HepG2 (cell line): ENCODE measurements at regions not wholly inside any gene's neighbourhood (a gene's known extent, or its start where the extent isn't known, plus 50 kb on each side); places are given as distances from the start of the nearest gene placed in this dataset.

Experiments used
- CHD2 ChIP-seq: IDR thresholded peaks from 2 replicates; pipeline ENCODE4 v1.6.1; 2011; ENCODE audit warnings: low read depth, low read length, improper control_type of control experiment
- SIN3A ChIP-seq: IDR thresholded peaks from 2 replicates; pipeline ENCODE4 v1.6.1; 2011; ENCODE audit warnings: low read depth, mild to moderate bottlenecking, control low read depth, low read length, borderline replicate concordance
- ZKSCAN8 ChIP-seq: IDR thresholded peaks from 2 replicates; pipeline ENCODE4 v1.6.1; 2016; ENCODE audit warnings: borderline replicate concordance, missing genetic modification reagents, missing compliant biosample characterization
- ZNF335 ChIP-seq: sonication (generic); formaldehyde crosslinking; IDR thresholded peaks from 2 replicates; pipeline ENCODE4 v1.4.0; 2020; ENCODE audit warnings: missing genetic modification reagents
- TF ChIP-seq, protein P1 (sequence below): sonication (generic); formaldehyde crosslinking; IDR thresholded peaks from 2 replicates; pipeline ENCODE4 v1.5.0; 2020; ENCODE audit warnings: mild to moderate bottlenecking, missing genetic modification reagents, borderline replicate concordance
- TF ChIP-seq, protein P2 (sequence below): sonication (generic); formaldehyde crosslinking; IDR thresholded peaks from 2 replicates; pipeline ENCODE4 v1.5.0; 2020; ENCODE audit warnings: mild to moderate bottlenecking, missing genetic modification reagents
- TF ChIP-seq, protein P3 (sequence below): IDR thresholded peaks from 2 replicates; pipeline ENCODE4 v1.4.0; 2020; ENCODE audit warnings: mild to moderate bottlenecking, missing genetic modification reagents
- TF ChIP-seq, protein P4 (sequence below): sonication (generic); formaldehyde crosslinking; IDR thresholded peaks from 2 replicates; pipeline ENCODE4 v1.4.0; 2020; ENCODE audit warnings: missing genetic modification reagents, mild to moderate bottlenecking, borderline replicate concordance

DNA sequence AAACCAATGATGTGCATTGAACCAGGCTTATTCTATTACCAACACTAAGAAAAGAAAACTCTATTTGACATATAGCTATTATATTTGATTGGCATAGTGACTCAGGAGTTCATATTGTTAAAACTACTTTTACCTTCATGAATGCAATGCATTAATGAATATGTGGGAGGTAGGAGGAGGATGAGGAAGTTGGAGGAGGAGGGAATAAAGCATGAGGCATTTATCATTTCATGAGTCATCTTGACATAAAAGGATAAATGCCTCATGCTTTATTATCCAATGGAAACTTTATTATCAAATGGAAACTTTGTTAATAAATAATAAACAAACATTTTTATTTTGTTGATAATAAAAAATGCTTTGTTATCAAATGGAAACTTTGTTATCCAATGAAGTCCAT is 116.5 kb downstream of the SPRY2 start (continued):
- TF ChIP-seq, protein P1, sequence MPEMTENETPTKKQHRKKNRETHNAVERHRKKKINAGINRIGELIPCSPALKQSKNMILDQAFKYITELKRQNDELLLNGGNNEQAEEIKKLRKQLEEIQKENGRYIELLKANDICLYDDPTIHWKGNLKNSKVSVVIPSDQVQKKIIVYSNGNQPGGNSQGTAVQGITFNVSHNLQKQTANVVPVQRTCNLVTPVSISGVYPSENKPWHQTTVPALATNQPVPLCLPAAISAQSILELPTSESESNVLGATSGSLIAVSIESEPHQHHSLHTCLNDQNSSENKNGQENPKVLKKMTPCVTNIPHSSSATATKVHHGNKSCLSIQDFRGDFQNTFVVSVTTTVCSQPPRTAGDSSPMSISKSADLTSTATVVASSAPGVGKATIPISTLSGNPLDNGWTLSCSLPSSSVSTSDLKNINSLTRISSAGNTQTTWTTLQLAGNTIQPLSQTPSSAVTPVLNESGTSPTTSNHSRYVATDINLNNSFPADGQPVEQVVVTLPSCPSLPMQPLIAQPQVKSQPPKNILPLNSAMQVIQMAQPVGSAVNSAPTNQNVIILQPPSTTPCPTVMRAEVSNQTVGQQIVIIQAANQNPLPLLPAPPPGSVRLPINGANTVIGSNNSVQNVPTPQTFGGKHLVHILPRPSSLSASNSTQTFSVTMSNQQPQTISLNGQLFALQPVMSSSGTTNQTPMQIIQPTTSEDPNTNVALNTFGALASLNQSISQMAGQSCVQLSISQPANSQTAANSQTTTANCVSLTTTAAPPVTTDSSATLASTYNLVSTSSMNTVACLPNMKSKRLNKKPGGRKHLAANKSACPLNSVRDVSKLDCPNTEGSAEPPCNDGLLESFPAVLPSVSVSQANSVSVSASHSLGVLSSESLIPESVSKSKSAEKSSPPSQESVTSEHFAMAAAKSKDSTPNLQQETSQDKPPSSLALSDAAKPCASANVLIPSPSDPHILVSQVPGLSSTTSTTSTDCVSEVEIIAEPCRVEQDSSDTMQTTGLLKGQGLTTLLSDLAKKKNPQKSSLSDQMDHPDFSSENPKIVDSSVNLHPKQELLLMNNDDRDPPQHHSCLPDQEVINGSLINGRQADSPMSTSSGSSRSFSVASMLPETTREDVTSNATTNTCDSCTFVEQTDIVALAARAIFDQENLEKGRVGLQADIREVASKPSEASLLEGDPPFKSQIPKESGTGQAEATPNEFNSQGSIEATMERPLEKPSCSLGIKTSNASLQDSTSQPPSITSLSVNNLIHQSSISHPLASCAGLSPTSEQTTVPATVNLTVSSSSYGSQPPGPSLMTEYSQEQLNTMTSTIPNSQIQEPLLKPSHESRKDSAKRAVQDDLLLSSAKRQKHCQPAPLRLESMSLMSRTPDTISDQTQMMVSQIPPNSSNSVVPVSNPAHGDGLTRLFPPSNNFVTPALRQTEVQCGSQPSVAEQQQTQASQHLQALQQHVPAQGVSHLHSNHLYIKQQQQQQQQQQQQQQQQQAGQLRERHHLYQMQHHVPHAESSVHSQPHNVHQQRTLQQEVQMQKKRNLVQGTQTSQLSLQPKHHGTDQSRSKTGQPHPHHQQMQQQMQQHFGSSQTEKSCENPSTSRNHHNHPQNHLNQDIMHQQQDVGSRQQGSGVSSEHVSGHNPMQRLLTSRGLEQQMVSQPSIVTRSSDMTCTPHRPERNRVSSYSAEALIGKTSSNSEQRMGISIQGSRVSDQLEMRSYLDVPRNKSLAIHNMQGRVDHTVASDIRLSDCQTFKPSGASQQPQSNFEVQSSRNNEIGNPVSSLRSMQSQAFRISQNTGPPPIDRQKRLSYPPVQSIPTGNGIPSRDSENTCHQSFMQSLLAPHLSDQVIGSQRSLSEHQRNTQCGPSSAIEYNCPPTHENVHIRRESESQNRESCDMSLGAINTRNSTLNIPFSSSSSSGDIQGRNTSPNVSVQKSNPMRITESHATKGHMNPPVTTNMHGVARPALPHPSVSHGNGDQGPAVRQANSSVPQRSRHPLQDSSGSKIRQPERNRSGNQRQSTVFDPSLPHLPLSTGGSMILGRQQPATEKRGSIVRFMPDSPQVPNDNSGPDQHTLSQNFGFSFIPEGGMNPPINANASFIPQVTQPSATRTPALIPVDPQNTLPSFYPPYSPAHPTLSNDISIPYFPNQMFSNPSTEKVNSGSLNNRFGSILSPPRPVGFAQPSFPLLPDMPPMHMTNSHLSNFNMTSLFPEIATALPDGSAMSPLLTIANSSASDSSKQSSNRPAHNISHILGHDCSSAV, result no peak
- TF ChIP-seq, protein P2, sequence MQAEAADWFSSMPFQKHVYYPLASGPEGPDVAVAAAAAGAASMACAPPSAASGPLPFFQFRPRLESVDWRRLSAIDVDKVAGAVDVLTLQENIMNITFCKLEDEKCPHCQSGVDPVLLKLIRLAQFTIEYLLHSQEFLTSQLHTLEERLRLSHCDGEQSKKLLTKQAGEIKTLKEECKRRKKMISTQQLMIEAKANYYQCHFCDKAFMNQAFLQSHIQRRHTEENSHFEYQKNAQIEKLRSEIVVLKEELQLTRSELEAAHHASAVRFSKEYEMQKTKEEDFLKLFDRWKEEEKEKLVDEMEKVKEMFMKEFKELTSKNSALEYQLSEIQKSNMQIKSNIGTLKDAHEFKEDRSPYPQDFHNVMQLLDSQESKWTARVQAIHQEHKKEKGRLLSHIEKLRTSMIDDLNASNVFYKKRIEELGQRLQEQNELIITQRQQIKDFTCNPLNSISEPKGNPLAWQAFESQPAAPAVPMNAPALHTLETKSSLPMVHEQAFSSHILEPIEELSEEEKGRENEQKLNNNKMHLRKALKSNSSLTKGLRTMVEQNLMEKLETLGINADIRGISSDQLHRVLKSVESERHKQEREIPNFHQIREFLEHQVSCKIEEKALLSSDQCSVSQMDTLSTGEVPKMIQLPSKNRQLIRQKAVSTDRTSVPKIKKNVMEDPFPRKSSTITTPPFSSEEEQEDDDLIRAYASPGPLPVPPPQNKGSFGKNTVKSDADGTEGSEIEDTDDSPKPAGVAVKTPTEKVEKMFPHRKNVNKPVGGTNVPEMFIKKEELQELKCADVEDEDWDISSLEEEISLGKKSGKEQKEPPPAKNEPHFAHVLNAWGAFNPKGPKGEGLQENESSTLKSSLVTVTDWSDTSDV (CRISPR knock-in tag), result no peak
- TF ChIP-seq SIN3A, result no peak
- no peak for TF ChIP-seq ZKSCAN8 (CRISPR knock-in tag)
- no peak for TF ChIP-seq ZNF335
- TF ChIP-seq, protein P3, sequence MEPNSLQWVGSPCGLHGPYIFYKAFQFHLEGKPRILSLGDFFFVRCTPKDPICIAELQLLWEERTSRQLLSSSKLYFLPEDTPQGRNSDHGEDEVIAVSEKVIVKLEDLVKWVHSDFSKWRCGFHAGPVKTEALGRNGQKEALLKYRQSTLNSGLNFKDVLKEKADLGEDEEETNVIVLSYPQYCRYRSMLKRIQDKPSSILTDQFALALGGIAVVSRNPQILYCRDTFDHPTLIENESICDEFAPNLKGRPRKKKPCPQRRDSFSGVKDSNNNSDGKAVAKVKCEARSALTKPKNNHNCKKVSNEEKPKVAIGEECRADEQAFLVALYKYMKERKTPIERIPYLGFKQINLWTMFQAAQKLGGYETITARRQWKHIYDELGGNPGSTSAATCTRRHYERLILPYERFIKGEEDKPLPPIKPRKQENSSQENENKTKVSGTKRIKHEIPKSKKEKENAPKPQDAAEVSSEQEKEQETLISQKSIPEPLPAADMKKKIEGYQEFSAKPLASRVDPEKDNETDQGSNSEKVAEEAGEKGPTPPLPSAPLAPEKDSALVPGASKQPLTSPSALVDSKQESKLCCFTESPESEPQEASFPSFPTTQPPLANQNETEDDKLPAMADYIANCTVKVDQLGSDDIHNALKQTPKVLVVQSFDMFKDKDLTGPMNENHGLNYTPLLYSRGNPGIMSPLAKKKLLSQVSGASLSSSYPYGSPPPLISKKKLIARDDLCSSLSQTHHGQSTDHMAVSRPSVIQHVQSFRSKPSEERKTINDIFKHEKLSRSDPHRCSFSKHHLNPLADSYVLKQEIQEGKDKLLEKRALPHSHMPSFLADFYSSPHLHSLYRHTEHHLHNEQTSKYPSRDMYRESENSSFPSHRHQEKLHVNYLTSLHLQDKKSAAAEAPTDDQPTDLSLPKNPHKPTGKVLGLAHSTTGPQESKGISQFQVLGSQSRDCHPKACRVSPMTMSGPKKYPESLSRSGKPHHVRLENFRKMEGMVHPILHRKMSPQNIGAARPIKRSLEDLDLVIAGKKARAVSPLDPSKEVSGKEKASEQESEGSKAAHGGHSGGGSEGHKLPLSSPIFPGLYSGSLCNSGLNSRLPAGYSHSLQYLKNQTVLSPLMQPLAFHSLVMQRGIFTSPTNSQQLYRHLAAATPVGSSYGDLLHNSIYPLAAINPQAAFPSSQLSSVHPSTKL (CRISPR knock-in tag), result no peak
- no peak for TF ChIP-seq CHD2
- TF ChIP-seq, protein P4, sequence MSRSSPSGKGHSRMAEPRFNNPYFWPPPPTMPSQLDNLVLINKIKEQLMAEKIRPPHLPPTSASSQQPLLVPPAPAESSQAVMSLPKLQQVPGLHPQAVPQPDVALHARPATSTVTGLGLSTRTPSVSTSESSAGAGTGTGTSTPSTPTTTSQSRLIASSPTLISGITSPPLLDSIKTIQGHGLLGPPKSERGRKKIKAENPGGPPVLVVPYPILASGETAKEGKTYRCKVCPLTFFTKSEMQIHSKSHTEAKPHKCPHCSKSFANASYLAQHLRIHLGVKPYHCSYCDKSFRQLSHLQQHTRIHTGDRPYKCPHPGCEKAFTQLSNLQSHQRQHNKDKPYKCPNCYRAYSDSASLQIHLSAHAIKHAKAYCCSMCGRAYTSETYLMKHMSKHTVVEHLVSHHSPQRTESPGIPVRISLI, result no peak
